GM18861 (cell line): ENCODE measurements at regions not wholly inside any gene's neighbourhood (a gene's known extent, or its start where the extent isn't known, plus 50 kb on each side); places are given as distances from the start of the nearest gene placed in this dataset.
"Not testable (repeated sequence)": the region's sequence is repeated elsewhere in the genome, so short reads cannot be mapped to it uniquely, and the experiment has no call there.

Source experiments
- ATAC-seq: cut with Tn5 transposase; IDR thresholded peaks from one replicate; pipeline ENCODE4 v1.9.1; 2021; ENCODE audit not compliant: unreplicated experiment

- not testable (repeated sequence) for ATAC-seq
Observed at GRCh38 chr9:39559384-39559783, 203.9 kb downstream of the SPATA31A1 start.

- not testable (repeated sequence) for ATAC-seq
Observed at GRCh38 chr9:39566782-39567181, 211.3 kb downstream of the SPATA31A1 start.

- ATAC-seq, result not testable (repeated sequence)
Observed at GRCh38 chr9:39567396-39567795, 211.9 kb downstream of the SPATA31A1 start.

- not testable (repeated sequence) for ATAC-seq
Observed at GRCh38 chr9:39568900-39569299, 213.4 kb downstream of the SPATA31A1 start.

- ATAC-seq, result not testable (repeated sequence)
Observed at GRCh38 chr9:39573024-39574022, 217.9 kb downstream of the SPATA31A1 start.

- ATAC-seq, result not testable (repeated sequence)
Observed at GRCh38 chr9:39579000-39579399, 223.5 kb downstream of the SPATA31A1 start.

- ATAC-seq, result not testable (repeated sequence)
Observed at GRCh38 chr9:39581296-39581695, 225.8 kb downstream of the SPATA31A1 start.

- ATAC-seq, result not testable (repeated sequence)
Observed at GRCh38 chr9:39582677-39583412, 227.4 kb downstream of the SPATA31A1 start.

GRCh38 chr9:39583413-39583747, 227.9 kb downstream of the SPATA31A1 start:
- ATAC-seq, result not testable (repeated sequence)

- ATAC-seq, result not testable (repeated sequence)
Observed at GRCh38 chr9:39585233-39585632, 229.8 kb downstream of the SPATA31A1 start.

GRCh38 chr9:39587844-39588499, 232.5 kb downstream of the SPATA31A1 start:
- ATAC-seq, result no peak

- ATAC-seq, result no peak
Observed at GRCh38 chr9:39588500-39589137, 233.2 kb downstream of the SPATA31A1 start.

GRCh38 chr9:39604089-39604488, 248.6 kb downstream of the SPATA31A1 start:
- ATAC-seq, result not testable (repeated sequence)

GRCh38 chr9:39611449-39612231, 256.2 kb downstream of the SPATA31A1 start:
- ATAC-seq, result peak; percentile 93

GRCh38 chr9:39616480-39616879, 261.0 kb downstream of the SPATA31A1 start:
- ATAC-seq, result not testable (repeated sequence)

GRCh38 chr9:39624048-39624447, 268.6 kb downstream of the SPATA31A1 start:
- ATAC-seq, result not testable (repeated sequence)

- not testable (repeated sequence) for ATAC-seq
Observed at GRCh38 chr9:39632071-39632470, 276.6 kb downstream of the SPATA31A1 start.

GRCh38 chr9:39649029-39649428, 293.6 kb downstream of the SPATA31A1 start:
- ATAC-seq, result not testable (repeated sequence)

- ATAC-seq, result peak; percentile 78
Observed at GRCh38 chr9:39656960-39657603, 301.6 kb downstream of the SPATA31A1 start.
